K562 (cell line): ENCODE measurements at regions not wholly inside any gene's neighbourhood (a gene's known extent, or its start where the extent isn't known, plus 50 kb on each side); places are given as distances from the start of the nearest gene placed in this dataset.

Experiments used
- ATAC-seq: fragments of 200-7000 bp; cut with Tn5 transposase; 3 replicates; pipeline ENCODE4 v1.9.1; 2020; ENCODE audit warnings: moderate library complexity
- BruUV-seq: library from RNA; stranded (reverse); fragments of 400-500 nt; replicated peaks from 2 replicates; lab custom pipeline; 2021; lab: Mats Ljungman, UMichigan
- CTCF ChIA-PET: fragments of 300-600 bp; formaldehyde crosslinking; extraction: SDS; loops from one replicate; lab custom pipeline; 2021; ENCODE audit warnings: low intra/inter-chr PET ratio; lab: Yijun Ruan, JAX
- POLR2A ChIA-PET: fragments of 300-600, 350-650 bp; sonication (Branson Sonifier 250); formaldehyde crosslinking; extraction: SDS; loops from one replicate; lab custom pipeline; 2021; ENCODE audit warnings: antibody characterized with exemption, inconsistent platforms; lab: Yijun Ruan, JAX
- DNase-seq, 4 experiments: peaks; one replicate each; pipeline versions ENCODE4 v3.0.0 to v3.0.0-alpha.2; 2011 to 2018; ENCODE audit warnings: low spot score in 3 of 4, mixed read lengths in 3 of 4; ENCODE audit errors: extremely low read depth in 1 of 4
- FAIRE-seq: peaks from 2 replicates; lab custom pipeline; 2011; peaks lifted over from hg19 to GRCh38; lab: Jason Lieb, UNC
- H2AFZ ChIP-seq: 2 replicates; pipeline ENCODE4 v1.6.0; 2011; ENCODE audit warnings: low read depth, low read length, control low read depth, inconsistent platforms
- H3K27ac ChIP-seq: fragments of 200-600 bp; 3 replicates; pipeline ENCODE4 v1.8.0; 2011; ENCODE audit warnings: low read depth, mild to moderate bottlenecking, control low read depth, inconsistent platforms, low read length, moderate library complexity, mixed read lengths; ENCODE audit errors: extremely low read depth
- H3K27me3 ChIP-seq, 2 experiments: fragments of 300-600 bp in 1 of 2; 2 replicates in 1 of 2; 3 replicates in 1 of 2; pipeline versions ENCODE4 v1.6.0 to v1.8.0; 2011; ENCODE audit warnings: inconsistent platforms in 2 of 2, low read length in 2 of 2, mild to moderate bottlenecking in 1 of 2, mixed read lengths in 1 of 2, moderate library complexity in 1 of 2; ENCODE audit not compliant: control insufficient read depth in 2 of 2, insufficient read depth in 2 of 2
- H3K36me3 ChIP-seq: fragments of 300-600 bp; 3 replicates; pipeline ENCODE4 v1.8.0; 2011; ENCODE audit warnings: mild to moderate bottlenecking, low read length, inconsistent platforms; ENCODE audit not compliant: control insufficient read depth, insufficient read depth
- H3K4me1 ChIP-seq, 2 experiments: fragments of 200-600 bp in 1 of 2; replicated peaks in 1 of 2; 2 replicates in 1 of 2; 3 replicates in 1 of 2; pipeline versions ENCODE4 v1.5.1 to v1.8.0; 2011; ENCODE audit warnings: inconsistent platforms in 2 of 2, low read length in 2 of 2, mild to moderate bottlenecking in 1 of 2, mixed read lengths in 1 of 2, moderate library complexity in 1 of 2; ENCODE audit not compliant: control insufficient read depth in 2 of 2, insufficient read depth in 2 of 2
- H3K4me2 ChIP-seq: 2 replicates; pipeline ENCODE4 v1.6.1; 2011; ENCODE audit warnings: low read length, control low read depth, inconsistent platforms, mixed read lengths; ENCODE audit not compliant: insufficient read depth
- H3K4me3 ChIP-seq: fragments of 200-600 bp; sonication (generic), shearing (Covaris generic); 2 replicates; pipeline ENCODE4 v1.5.1; 2016; ENCODE audit warnings: control low read depth, inconsistent platforms
- H3K79me2 ChIP-seq: fragments of 200-600 bp; 3 replicates; pipeline ENCODE4 v1.8.0; 2011; ENCODE audit warnings: low read length, inconsistent platforms; ENCODE audit not compliant: control insufficient read depth, insufficient read depth
- H3K9ac ChIP-seq, 2 experiments: 2 replicates each; pipeline versions ENCODE4 v1.6.0 to v1.6.1; 2011; ENCODE audit warnings: low read depth in 2 of 2, low read length in 2 of 2, control low read depth in 1 of 2, inconsistent platforms in 1 of 2, mild to moderate bottlenecking in 1 of 2, mixed read lengths in 1 of 2; ENCODE audit not compliant: insufficient read depth in 1 of 2
- H3K9me1 ChIP-seq: one replicate; pipeline ENCODE4 v1.6.0; 2011; ENCODE audit warnings: inconsistent platforms, mild to moderate bottlenecking, low read length, moderate library complexity; ENCODE audit not compliant: control insufficient read depth, insufficient read depth
- H3K9me3 ChIP-seq: replicated peaks from 2 replicates; pipeline ENCODE4 v1.5.1; 2011; ENCODE audit warnings: low read depth, low read length, inconsistent platforms; ENCODE audit not compliant: control insufficient read depth, insufficient read depth
- H4K20me1 ChIP-seq: replicated peaks from 2 replicates; pipeline ENCODE4 v1.6.1; 2011; ENCODE audit warnings: low read length, inconsistent platforms, mixed read lengths; ENCODE audit not compliant: control insufficient read depth, insufficient read depth
- BDP1 ChIP-seq: IDR thresholded peaks from 3 replicates; pipeline ENCODE4 v1.6.1; 2011; ENCODE audit not compliant: insufficient read length, insufficient read depth
- C11orf30 ChIP-seq: fragments of 450-650 bp; IDR thresholded peaks from 2 replicates; pipeline ENCODE4 v1.6.1; 2016; ENCODE audit warnings: low read depth, mild to moderate bottlenecking
- CREBBP ChIP-seq: IDR thresholded peaks from one replicate; pipeline ENCODE4 v1.6.1; 2012; ENCODE audit warnings: low read depth, mild to moderate bottlenecking, control low read depth, inconsistent platforms, low read length
- ETV1 ChIP-seq: fragments of 450-650 bp; conservative IDR thresholded peaks from 2 replicates; pipeline ENCODE4 v1.6.1; 2016; ENCODE audit warnings: missing genetic modification characterization, control low read depth, low read depth, missing compliant biosample characterization
- KLF6 ChIP-seq: fragments of 250-450 bp; sonication (Bioruptor Pico); IDR thresholded peaks from 2 replicates; pipeline ENCODE4 v1.4.0; 2020; ENCODE audit warnings: mild to moderate bottlenecking, moderate library complexity, borderline replicate concordance
- LARP7 ChIP-seq: fragments of 450-650 bp; IDR thresholded peaks from 2 replicates; pipeline ENCODE4 v1.6.1; 2016
- MAFG ChIP-seq: fragments of 450-650 bp; conservative IDR thresholded peaks from 2 replicates; pipeline ENCODE4 v1.6.1; 2016; ENCODE audit warnings: missing genetic modification characterization, missing compliant biosample characterization
- RFX7 ChIP-seq: fragments of 250-450 bp; sonication (Bioruptor Pico); IDR thresholded peaks from 2 replicates; pipeline ENCODE4 v1.5.1; 2021; ENCODE audit warnings: mild to moderate bottlenecking
- YBX1 ChIP-seq: fragments of 450-650 bp; IDR thresholded peaks from 2 replicates; pipeline ENCODE4 v1.7.1; 2016; ENCODE audit warnings: mild to moderate bottlenecking
- ZNF174 ChIP-seq: fragments of 250-450 bp; sonication (Bioruptor Pico); IDR thresholded peaks from 2 replicates; pipeline ENCODE4 v1.4.0; 2020; ENCODE audit warnings: mild to moderate bottlenecking
- ZNF232 ChIP-seq: sonication (generic); formaldehyde crosslinking; IDR thresholded peaks from 2 replicates; pipeline ENCODE4 v1.8.0; 2022; ENCODE audit warnings: mild to moderate bottlenecking, missing genetic modification reagents
- WGBS: fragments of 100-300 bp; shearing (Covaris generic); methylation state at CpG from one replicate; pipeline ENCODE4 v1.1.6; 2016; ENCODE audit warnings: low coverage, mixed read lengths; ENCODE audit not compliant: insufficient coverage; ENCODE audit errors: missing lambda C conversion rate; 5-methylcytosine and 5-hydroxymethylcytosine counted together
- in situ Hi-C: fragments of 300-500 bp; cut with MboI; formaldehyde crosslinking; loops from 4 replicates; pipeline ENCODE4 v1.15.0; 2018; ENCODE audit warnings: inconsistent platforms, mixed read lengths
- intact Hi-C: fragments of 100-400 bp; cut with micrococcal nuclease; formaldehyde crosslinking; loops from 2 replicates; pipeline ENCODE4 v1.14.2; 2022

GRCh38 chr6:124885171-124885570 is 77.1 kb upstream of the RNF217 start:
- no peak for FAIRE-seq
- DNase-seq: no peak
- Histone ChIP-seq H3K9ac (no peak overlapping the region), H3K4me3 (no peak overlapping the region), H3K4me2 (no peak overlapping the region), H3K79me2 (no peaks in the 10 kb centered on the region), H4K20me1 (no peaks in the 10 kb centered on the region), H3K9me3 (no peaks in the 10 kb centered on the region), H3K4me1 (peaks cover 0 to 4% of the 10 kb centered on the region in 2 experiments; a peak in 3 of 5 replicates), H2AFZ (0 out of 2 replicates have a peak overlapping the region, but pooled peaks have one; percentile 32), H3K27ac (no peak overlapping the region), H3K9me1 (no peaks in the 10 kb centered on the region), H3K27me3 (no peaks in the 10 kb centered on the region), H3K36me3 (no peaks in the 10 kb centered on the region)
- intact Hi-C loops (no loop called here), in situ Hi-C loops (no loop called here)
- ATAC-seq: no peak
- 19% methylated on average over 2 of the region's 2 CpGs for WGBS
- TF ChIP-seq CREBBP (no peak), YBX1 (no peak), RFX7 (no peak), LARP7 (no peak), ZNF174 (no peak), ZNF232 (CRISPR knock-in tag) (no peak), MAFG (peak; percentile 22; the same call in 1 of the 2 replicates), C11orf30 (peak; percentile 26; the same call in 1 of the 2 replicates), ETV1 (no peak), KLF6 (CRISPR knock-in tag) (no peak), BDP1 (no peak)
- POLR2A ChIA-PET: interaction anchor here (0.7 kb wide), 1 partner anchor 8 kb away, joined by 3 read pairs; no protein-coding TSS in a partner anchor
- CTCF ChIA-PET: no interaction called here
- BruUV-seq: no TSS peak
